H1 (cell line): ENCODE measurements at regions not wholly inside any gene's neighbourhood (a gene's known extent, or its start where the extent isn't known, plus 50 kb on each side); places are given as distances from the start of the nearest gene placed in this dataset.

ENCODE experiments used
- RAD21 ChIP-seq, 2 experiments: IDR thresholded peaks in 1 of 2; conservative IDR thresholded peaks in 1 of 2; 2 replicates each; pipeline ENCODE4 v1.6.1; 2011; ENCODE audit warnings: low read depth in 2 of 2, low read length in 2 of 2, improper control_type of control experiment in 1 of 2, inconsistent platforms in 1 of 2, mild to moderate bottlenecking in 1 of 2, moderate library complexity in 1 of 2

DNA sequence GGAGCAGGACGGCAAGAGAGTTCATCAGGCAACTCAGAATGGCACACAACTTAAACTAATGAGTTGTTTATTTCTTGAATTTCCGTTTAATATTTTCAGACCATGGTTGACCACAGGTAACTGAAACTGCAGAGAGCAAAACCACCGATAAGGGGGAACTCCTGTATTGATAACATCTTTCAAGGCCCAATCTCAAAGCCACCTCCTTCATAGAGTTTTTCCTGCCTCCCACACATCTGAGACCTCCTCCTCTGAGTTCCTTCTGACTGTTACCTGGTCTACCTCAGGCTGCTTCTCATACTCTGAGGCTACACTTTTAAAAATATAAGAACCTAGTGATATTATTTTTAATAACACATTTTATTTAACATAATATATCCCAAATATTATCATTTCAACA, 341.5 kb upstream of the NPVF start (continued):
- no peak for TF ChIP-seq RAD21 (IDR thresholded peaks at IDR 0.05 in 1 of 2, conservative IDR thresholded peaks at IDR 0.05 in 1 of 2; ENCODE audit: low read depth in 2 of 2, low read length in 2 of 2)
- TF ChIP-seq, all 59 proteins: peak for 0
